Esophagus muscularis mucosa (tissue), 3 donors: ENCODE measurements at regions not wholly inside any gene's neighbourhood (a gene's known extent, or its start where the extent isn't known, plus 50 kb on each side); places are given as distances from the start of the nearest gene placed in this dataset.

Experiments
- POLR2A ChIP-seq: fragments of 450-650 bp; IDR thresholded peaks from one replicate; pipeline ENCODE4 v1.6.1; 2017; ENCODE audit warnings: antibody characterized with exemption, moderate library complexity, mild to moderate bottlenecking, low read depth
- TF ChIP-seq, protein P1 (sequence below), 3 experiments: fragments of 200-600 bp in 2 of 3; fragments of 450-650 bp in 1 of 3; sonication (generic) in 2 of 3; IDR thresholded peaks; one replicate each; pipeline ENCODE4 v1.5.1; 2017 to 2019; ENCODE audit warnings: antibody characterized with exemption in 3 of 3, mild to moderate bottlenecking in 2 of 3, moderate library complexity in 1 of 3

DNA sequence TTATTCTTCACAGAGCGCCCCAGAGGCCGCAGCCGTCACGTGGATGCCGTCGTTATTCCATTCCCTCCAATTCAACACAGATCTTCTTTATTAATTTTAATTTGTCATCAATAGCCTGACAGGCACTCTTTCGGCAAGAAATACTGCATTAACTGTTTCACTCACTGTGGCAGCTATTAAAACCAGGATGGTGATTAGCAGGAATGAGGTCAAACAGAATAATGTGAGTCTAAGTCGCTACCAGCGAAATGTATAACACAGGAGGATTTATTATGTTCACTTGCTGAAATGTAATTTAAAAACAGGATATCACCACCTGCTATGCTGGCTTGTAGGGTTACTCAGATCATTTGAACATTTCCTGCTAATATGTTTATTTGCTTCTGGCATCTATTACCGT, 74.2 kb upstream of the MGMT start:
- TF ChIP-seq, protein P1, sequence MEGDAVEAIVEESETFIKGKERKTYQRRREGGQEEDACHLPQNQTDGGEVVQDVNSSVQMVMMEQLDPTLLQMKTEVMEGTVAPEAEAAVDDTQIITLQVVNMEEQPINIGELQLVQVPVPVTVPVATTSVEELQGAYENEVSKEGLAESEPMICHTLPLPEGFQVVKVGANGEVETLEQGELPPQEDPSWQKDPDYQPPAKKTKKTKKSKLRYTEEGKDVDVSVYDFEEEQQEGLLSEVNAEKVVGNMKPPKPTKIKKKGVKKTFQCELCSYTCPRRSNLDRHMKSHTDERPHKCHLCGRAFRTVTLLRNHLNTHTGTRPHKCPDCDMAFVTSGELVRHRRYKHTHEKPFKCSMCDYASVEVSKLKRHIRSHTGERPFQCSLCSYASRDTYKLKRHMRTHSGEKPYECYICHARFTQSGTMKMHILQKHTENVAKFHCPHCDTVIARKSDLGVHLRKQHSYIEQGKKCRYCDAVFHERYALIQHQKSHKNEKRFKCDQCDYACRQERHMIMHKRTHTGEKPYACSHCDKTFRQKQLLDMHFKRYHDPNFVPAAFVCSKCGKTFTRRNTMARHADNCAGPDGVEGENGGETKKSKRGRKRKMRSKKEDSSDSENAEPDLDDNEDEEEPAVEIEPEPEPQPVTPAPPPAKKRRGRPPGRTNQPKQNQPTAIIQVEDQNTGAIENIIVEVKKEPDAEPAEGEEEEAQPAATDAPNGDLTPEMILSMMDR (IDR thresholded peaks at IDR 0.05) = no peak
- TF ChIP-seq POLR2A = no peak
